HG03025 (cell line): ENCODE measurements at regions not wholly inside any gene's neighbourhood (a gene's known extent, or its start where the extent isn't known, plus 50 kb on each side); places are given as distances from the start of the nearest gene placed in this dataset.
"Not testable (repeated sequence)": the region's sequence is repeated elsewhere in the genome, so short reads cannot be mapped to it uniquely, and the experiment has no call there.

ENCODE experiments used
- ATAC-seq: cut with Tn5 transposase; IDR thresholded peaks from one replicate; pipeline ENCODE4 v1.9.1; 2021; ENCODE audit warnings: mild to moderate bottlenecking, moderate library complexity; ENCODE audit not compliant: unreplicated experiment, low FRiP score

GRCh38 chr2:53610260-53610659 lies 157.3 kb upstream of the CHAC2 start:
- no peak for ATAC-seq

GRCh38 chr2:53609551-53609950 lies 158.1 kb upstream of the CHAC2 start:
- no peak for ATAC-seq

GRCh38 chr2:53608293-53608692 lies 159.3 kb upstream of the CHAC2 start:
- ATAC-seq: no peak

GRCh38 chr2:53600815-53601214 lies 166.8 kb upstream of the CHAC2 start:
- ATAC-seq: no peak

GRCh38 chr2:53586733-53587612 lies 180.6 kb upstream of the CHAC2 start:
- ATAC-seq: not testable (repeated sequence)

- ATAC-seq: no peak
Measured at GRCh38 chr2:53584986-53585385, 182.6 kb upstream of the CHAC2 start.

- no peak for ATAC-seq
Measured at GRCh38 chr2:53583583-53583982, 184.0 kb upstream of the CHAC2 start.

GRCh38 chr2:53582556-53582955 lies 185.0 kb upstream of the CHAC2 start:
- ATAC-seq: no peak

- ATAC-seq: no peak
Measured at GRCh38 chr2:53576166-53576565, 191.4 kb upstream of the CHAC2 start.

GRCh38 chr2:53575721-53576124 lies 191.9 kb upstream of the CHAC2 start:
- no peak for ATAC-seq

- ATAC-seq: no peak
Measured at GRCh38 chr2:53572696-53573095, 194.9 kb upstream of the CHAC2 start.

GRCh38 chr2:53569957-53570727 lies 197.5 kb upstream of the CHAC2 start:
- ATAC-seq: no peak

- ATAC-seq: no peak
Measured at GRCh38 chr2:53568469-53568868, 199.1 kb upstream of the CHAC2 start.

- no peak for ATAC-seq
Measured at GRCh38 chr2:53567073-53567472, 200.5 kb upstream of the CHAC2 start.

- ATAC-seq: no peak
Measured at GRCh38 chr2:53562407-53562806, 205.2 kb upstream of the CHAC2 start.

- ATAC-seq: no peak
Measured at GRCh38 chr2:53561155-53561554, 206.4 kb upstream of the CHAC2 start.

GRCh38 chr2:53559302-53559966 lies 208.2 kb upstream of the CHAC2 start:
- no peak for ATAC-seq

GRCh38 chr2:53558867-53559266 lies 208.7 kb upstream of the CHAC2 start:
- ATAC-seq: no peak

- ATAC-seq: no peak
Measured at GRCh38 chr2:53549497-53549896, 218.1 kb upstream of the CHAC2 start.

- ATAC-seq: no peak
Measured at GRCh38 chr2:53545604-53546003, 222.0 kb upstream of the CHAC2 start.

- ATAC-seq: no peak
Measured at GRCh38 chr2:53544871-53545558, 222.6 kb upstream of the CHAC2 start.
